HK-2 (cell line): ENCODE measurements at regions not wholly inside any gene's neighbourhood (a gene's known extent, or its start where the extent isn't known, plus 50 kb on each side); places are given as distances from the start of the nearest gene placed in this dataset.

ENCODE experiments used
- DNase-seq: peaks from one replicate; pipeline ENCODE4 v3.0.0-alpha.2; 2018; ENCODE audit not compliant: unreplicated experiment

- no peak for DNase-seq
Observed at GRCh38 chr11:119982517-119983239, 155.2 kb downstream of the TRIM29 start.

GRCh38 chr11:119980431-119980830 is 157.5 kb downstream of the TRIM29 start:
- DNase-seq: no peak

GRCh38 chr11:119979701-119980100 is 158.2 kb downstream of the TRIM29 start:
- DNase-seq: no peak

- DNase-seq: no peak
Observed at GRCh38 chr11:119978696-119979095, 159.2 kb downstream of the TRIM29 start.

GRCh38 chr11:119977881-119978280 is 160.0 kb downstream of the TRIM29 start:
- DNase-seq: no peak

- DNase-seq: no peak
Observed at GRCh38 chr11:119977561-119977860, 160.4 kb downstream of the TRIM29 start.

- DNase-seq: no peak
Observed at GRCh38 chr11:119976805-119977560, 160.9 kb downstream of the TRIM29 start.

GRCh38 chr11:119975561-119976152 is 162.3 kb downstream of the TRIM29 start:
- DNase-seq: no peak

GRCh38 chr11:119974467-119974866 is 163.4 kb downstream of the TRIM29 start:
- DNase-seq: no peak

- DNase-seq: no peak
Observed at GRCh38 chr11:119974051-119974450, 163.9 kb downstream of the TRIM29 start.

GRCh38 chr11:119972281-119972680 is 165.6 kb downstream of the TRIM29 start:
- DNase-seq: no peak

GRCh38 chr11:119970555-119971304 is 167.2 kb downstream of the TRIM29 start:
- no peak for DNase-seq

GRCh38 chr11:119964136-119965025 is 173.5 kb downstream of the TRIM29 start:
- DNase-seq: no peak

GRCh38 chr11:119957951-119958350 is 180.0 kb downstream of the TRIM29 start:
- DNase-seq: no peak

GRCh38 chr11:119952441-119952840 is 185.5 kb downstream of the TRIM29 start:
- DNase-seq: no peak

GRCh38 chr11:119943298-119943655 is 194.6 kb downstream of the TRIM29 start:
- DNase-seq: no peak

- DNase-seq: no peak
Observed at GRCh38 chr11:119942583-119943297, 195.2 kb downstream of the TRIM29 start.

GRCh38 chr11:119941636-119942411 is 196.1 kb downstream of the TRIM29 start:
- DNase-seq: no peak

- no peak for DNase-seq
Observed at GRCh38 chr11:119941171-119941570, 196.7 kb downstream of the TRIM29 start.

GRCh38 chr11:119940401-119940976 is 197.4 kb downstream of the TRIM29 start:
- no peak for DNase-seq
